GM23338 (cell line): ENCODE measurements at regions not wholly inside any gene's neighbourhood (a gene's known extent, or its start where the extent isn't known, plus 50 kb on each side); places are given as distances from the start of the nearest gene placed in this dataset.

Experiments used
- ATAC-seq: fragments of 200-7000 bp; cut with Tn5 transposase; 3 replicates; pipeline ENCODE4 v1.9.1; 2020
- DNase-seq: peaks from one replicate; pipeline ENCODE4 v3.0.0-alpha.2; 2015; ENCODE audit warnings: low spot score
- H2AFZ ChIP-seq: fragments of 200-600 bp; sonication (generic); 2 replicates; pipeline ENCODE4 v1.8.0; 2016; ENCODE audit warnings: antibody characterized with exemption, mild to moderate bottlenecking, moderate library complexity
- H3F3A ChIP-seq: fragments of 200-600 bp; sonication (generic); replicated peaks from 2 replicates; pipeline ENCODE4 v1.8.0; 2017; ENCODE audit warnings: antibody characterized with exemption, mixed run types, low read depth
- H3K27ac ChIP-seq: fragments of 200-600 bp; sonication (generic); 2 replicates; pipeline ENCODE4 v1.6.1; 2016; ENCODE audit warnings: low read depth
- H3K27me3 ChIP-seq: fragments of 200-600 bp; sonication (generic); 2 replicates; pipeline ENCODE4 v1.8.0; 2016; ENCODE audit warnings: mild to moderate bottlenecking, mixed run types, moderate library complexity; ENCODE audit not compliant: insufficient read depth
- H3K36me3 ChIP-seq: fragments of 200-600 bp; sonication (generic); 2 replicates; pipeline ENCODE4 v1.8.0; 2016; ENCODE audit warnings: mild to moderate bottlenecking; ENCODE audit not compliant: insufficient read depth
- H3K4me1 ChIP-seq: fragments of 200-600 bp; sonication (generic); 2 replicates; pipeline ENCODE4 v1.8.0; 2016; ENCODE audit warnings: mild to moderate bottlenecking, moderate library complexity; ENCODE audit not compliant: insufficient read depth
- H3K4me2 ChIP-seq: fragments of 200-600 bp; sonication (generic); 2 replicates; pipeline ENCODE4 v1.7.1; 2017; ENCODE audit warnings: mixed run types
- H3K4me3 ChIP-seq: fragments of 200-600 bp; sonication (generic); 2 replicates; pipeline ENCODE4 v1.6.1; 2016; ENCODE audit warnings: mixed run types
- H3K79me2 ChIP-seq: fragments of 200-600 bp; sonication (generic); replicated peaks from 2 replicates; pipeline ENCODE4 v1.8.0; 2017; ENCODE audit warnings: mild to moderate bottlenecking; ENCODE audit not compliant: insufficient read depth
- H3K9me2 ChIP-seq: fragments of 200-600 bp; sonication (generic); 2 replicates; pipeline ENCODE4 v1.8.0; 2017; ENCODE audit not compliant: insufficient read depth
- H4K20me1 ChIP-seq: fragments of 200-600 bp; sonication (generic); replicated peaks from 2 replicates; pipeline ENCODE4 v1.8.0; 2017; ENCODE audit warnings: mild to moderate bottlenecking; ENCODE audit not compliant: insufficient read depth
- H3K27ac Mint-ChIP-seq: 2 replicates; pipeline ENCODE4 v1.8.0; 2020; ENCODE audit warnings: inconsistent platforms, mild to moderate bottlenecking, moderate library complexity, mixed read lengths
- H3K27me3 Mint-ChIP-seq: 3 replicates; pipeline ENCODE4 v1.8.0; 2022; ENCODE audit warnings: low read depth, mild to moderate bottlenecking, moderate library complexity, mixed read lengths, inconsistent platforms; ENCODE audit not compliant: insufficient read depth, poor library complexity
- H3K36me3 Mint-ChIP-seq: 3 replicates; pipeline ENCODE4 v1.8.0; 2021; ENCODE audit warnings: low read depth, mild to moderate bottlenecking, inconsistent platforms, moderate library complexity, mixed read lengths
- H3K4me1 Mint-ChIP-seq: 3 replicates; pipeline ENCODE4 v1.8.0; 2020; ENCODE audit warnings: mild to moderate bottlenecking, inconsistent platforms, mixed read lengths
- H3K4me3 Mint-ChIP-seq: 3 replicates; pipeline ENCODE4 v1.8.0; 2021; ENCODE audit warnings: moderate library complexity, mild to moderate bottlenecking, inconsistent platforms, mixed read lengths
- H3K9me3 Mint-ChIP-seq: 3 replicates; pipeline ENCODE4 v1.8.0; 2020; ENCODE audit warnings: moderate library complexity, mild to moderate bottlenecking, inconsistent platforms, mixed read lengths
- CREB1 ChIP-seq: fragments of 250-450 bp; sonication (Bioruptor Pico); IDR thresholded peaks from 2 replicates; pipeline ENCODE4 v1.5.0; 2020; ENCODE audit warnings: low read depth, mild to moderate bottlenecking, moderate library complexity
- CTCF ChIP-seq, 2 experiments: fragments of 200-600 bp in 1 of 2; sonication (generic) in 1 of 2; conservative IDR thresholded peaks; 2 replicates each; pipeline versions ENCODE4 v1.5.1 to v1.6.1; 2016 to 2017; ENCODE audit warnings: antibody characterized with exemption in 2 of 2, low read depth in 2 of 2, mild to moderate bottlenecking in 2 of 2, moderate library complexity in 1 of 2
- ETS1 ChIP-seq: IDR thresholded peaks from 2 replicates; pipeline ENCODE4 v1.6.1; 2016; ENCODE audit warnings: antibody characterized with exemption
- EZH2 ChIP-seq: fragments of 200-600 bp; sonication (generic); IDR thresholded peaks from one replicate; pipeline ENCODE4 v1.8.0; 2017; ENCODE audit warnings: antibody characterized with exemption, mild to moderate bottlenecking, low read depth; ENCODE audit not compliant: unreplicated experiment
- EZH2phosphoT487 ChIP-seq: fragments of 200-600 bp; sonication (generic); IDR thresholded peaks from one replicate; pipeline ENCODE4 v1.8.1; 2018; ENCODE audit warnings: antibody characterized with exemption; ENCODE audit not compliant: unreplicated experiment
- JUNB ChIP-seq: IDR thresholded peaks from one replicate; pipeline ENCODE4 v1.6.1; 2016; ENCODE audit warnings: antibody characterized with exemption; ENCODE audit not compliant: unreplicated experiment
- NANOG ChIP-seq: IDR thresholded peaks from 2 replicates; pipeline ENCODE4 v1.6.1; 2016; ENCODE audit warnings: antibody characterized with exemption, borderline replicate concordance
- POLR2AphosphoS5 ChIP-seq: IDR thresholded peaks from 2 replicates; pipeline ENCODE4 v1.6.1; 2016; ENCODE audit warnings: antibody characterized with exemption, low read depth
- STAT1 ChIP-seq: IDR thresholded peaks from one replicate; pipeline ENCODE4 v1.6.1; 2016; ENCODE audit warnings: antibody characterized with exemption; ENCODE audit not compliant: unreplicated experiment
- ZNF114 ChIP-seq: fragments of 250-450 bp; sonication (Bioruptor Pico); IDR thresholded peaks from 2 replicates; pipeline ENCODE4 v1.5.0; 2020; ENCODE audit warnings: mild to moderate bottlenecking, moderate library complexity
- ZNF331 ChIP-seq: fragments of 250-450 bp; sonication (Bioruptor Pico); IDR thresholded peaks from 2 replicates; pipeline ENCODE4 v1.5.0; 2020; ENCODE audit warnings: low read depth, mild to moderate bottlenecking, moderate library complexity
- TF ChIP-seq, protein P1 (sequence below): IDR thresholded peaks from one replicate; pipeline ENCODE4 v1.6.1; 2018; ENCODE audit warnings: antibody characterized with exemption; ENCODE audit not compliant: unreplicated experiment
- TF ChIP-seq, protein P2 (sequence below): fragments of 250-450 bp; sonication (Bioruptor Pico); IDR thresholded peaks from 2 replicates; pipeline ENCODE4 v1.5.0; 2020; ENCODE audit warnings: mild to moderate bottlenecking, moderate library complexity

DNA sequence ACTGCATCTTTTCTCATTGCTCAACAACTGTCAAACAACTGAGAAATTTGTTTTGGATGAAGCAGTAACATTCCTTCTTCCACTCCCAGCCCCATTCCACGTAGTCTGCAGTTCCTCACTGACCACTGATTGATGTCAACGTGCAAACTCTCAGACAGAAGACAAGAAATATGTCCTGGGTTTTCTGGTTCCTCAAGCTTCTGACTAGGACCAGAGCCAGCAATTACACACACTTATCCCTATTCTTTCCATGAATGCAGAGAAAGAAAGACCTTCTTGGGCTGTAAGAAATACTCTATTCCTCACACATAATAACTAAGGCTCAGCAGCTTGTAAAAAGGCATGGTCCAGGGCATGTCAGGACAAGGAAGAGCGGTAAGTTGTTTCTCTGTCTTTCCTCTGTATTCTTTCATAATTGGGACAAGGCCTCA lies 790.1 kb upstream of the SLC35B3 start:
- no peak overlapping the region for H3K4me2 ChIP-seq
- Mint-ChIP-seq H3K4me3 (no peak overlapping the region), H3K27me3 (peaks cover 2% of the 10 kb centered on the region), H3K4me1 (no peaks in the 10 kb centered on the region), H3K36me3 (no peaks in the 10 kb centered on the region), H3K27ac (no peak overlapping the region), H3K9me3 (no peaks in the 10 kb centered on the region; the same call in 1 of the 3 replicates)
- no peak for ATAC-seq
- TF ChIP-seq CTCF (conservative IDR thresholded peaks at IDR 0.05; ENCODE audit: low read depth in 2 of 2) (no peak), ETS1 (no peak), JUNB (no peak), ZNF331 (no peak), CREB1 (CRISPR knock-in tag) (no peak), STAT1 (no peak), NANOG (no peak), ZNF114 (CRISPR knock-in tag) (no peak), EZH2phosphoT487 (no peak), POLR2AphosphoS5 (no peak), EZH2 (no peak)
- TF ChIP-seq, protein P1, sequence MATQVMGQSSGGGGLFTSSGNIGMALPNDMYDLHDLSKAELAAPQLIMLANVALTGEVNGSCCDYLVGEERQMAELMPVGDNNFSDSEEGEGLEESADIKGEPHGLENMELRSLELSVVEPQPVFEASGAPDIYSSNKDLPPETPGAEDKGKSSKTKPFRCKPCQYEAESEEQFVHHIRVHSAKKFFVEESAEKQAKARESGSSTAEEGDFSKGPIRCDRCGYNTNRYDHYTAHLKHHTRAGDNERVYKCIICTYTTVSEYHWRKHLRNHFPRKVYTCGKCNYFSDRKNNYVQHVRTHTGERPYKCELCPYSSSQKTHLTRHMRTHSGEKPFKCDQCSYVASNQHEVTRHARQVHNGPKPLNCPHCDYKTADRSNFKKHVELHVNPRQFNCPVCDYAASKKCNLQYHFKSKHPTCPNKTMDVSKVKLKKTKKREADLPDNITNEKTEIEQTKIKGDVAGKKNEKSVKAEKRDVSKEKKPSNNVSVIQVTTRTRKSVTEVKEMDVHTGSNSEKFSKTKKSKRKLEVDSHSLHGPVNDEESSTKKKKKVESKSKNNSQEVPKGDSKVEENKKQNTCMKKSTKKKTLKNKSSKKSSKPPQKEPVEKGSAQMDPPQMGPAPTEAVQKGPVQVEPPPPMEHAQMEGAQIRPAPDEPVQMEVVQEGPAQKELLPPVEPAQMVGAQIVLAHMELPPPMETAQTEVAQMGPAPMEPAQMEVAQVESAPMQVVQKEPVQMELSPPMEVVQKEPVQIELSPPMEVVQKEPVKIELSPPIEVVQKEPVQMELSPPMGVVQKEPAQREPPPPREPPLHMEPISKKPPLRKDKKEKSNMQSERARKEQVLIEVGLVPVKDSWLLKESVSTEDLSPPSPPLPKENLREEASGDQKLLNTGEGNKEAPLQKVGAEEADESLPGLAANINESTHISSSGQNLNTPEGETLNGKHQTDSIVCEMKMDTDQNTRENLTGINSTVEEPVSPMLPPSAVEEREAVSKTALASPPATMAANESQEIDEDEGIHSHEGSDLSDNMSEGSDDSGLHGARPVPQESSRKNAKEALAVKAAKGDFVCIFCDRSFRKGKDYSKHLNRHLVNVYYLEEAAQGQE: no peak
- TF ChIP-seq, protein P2, sequence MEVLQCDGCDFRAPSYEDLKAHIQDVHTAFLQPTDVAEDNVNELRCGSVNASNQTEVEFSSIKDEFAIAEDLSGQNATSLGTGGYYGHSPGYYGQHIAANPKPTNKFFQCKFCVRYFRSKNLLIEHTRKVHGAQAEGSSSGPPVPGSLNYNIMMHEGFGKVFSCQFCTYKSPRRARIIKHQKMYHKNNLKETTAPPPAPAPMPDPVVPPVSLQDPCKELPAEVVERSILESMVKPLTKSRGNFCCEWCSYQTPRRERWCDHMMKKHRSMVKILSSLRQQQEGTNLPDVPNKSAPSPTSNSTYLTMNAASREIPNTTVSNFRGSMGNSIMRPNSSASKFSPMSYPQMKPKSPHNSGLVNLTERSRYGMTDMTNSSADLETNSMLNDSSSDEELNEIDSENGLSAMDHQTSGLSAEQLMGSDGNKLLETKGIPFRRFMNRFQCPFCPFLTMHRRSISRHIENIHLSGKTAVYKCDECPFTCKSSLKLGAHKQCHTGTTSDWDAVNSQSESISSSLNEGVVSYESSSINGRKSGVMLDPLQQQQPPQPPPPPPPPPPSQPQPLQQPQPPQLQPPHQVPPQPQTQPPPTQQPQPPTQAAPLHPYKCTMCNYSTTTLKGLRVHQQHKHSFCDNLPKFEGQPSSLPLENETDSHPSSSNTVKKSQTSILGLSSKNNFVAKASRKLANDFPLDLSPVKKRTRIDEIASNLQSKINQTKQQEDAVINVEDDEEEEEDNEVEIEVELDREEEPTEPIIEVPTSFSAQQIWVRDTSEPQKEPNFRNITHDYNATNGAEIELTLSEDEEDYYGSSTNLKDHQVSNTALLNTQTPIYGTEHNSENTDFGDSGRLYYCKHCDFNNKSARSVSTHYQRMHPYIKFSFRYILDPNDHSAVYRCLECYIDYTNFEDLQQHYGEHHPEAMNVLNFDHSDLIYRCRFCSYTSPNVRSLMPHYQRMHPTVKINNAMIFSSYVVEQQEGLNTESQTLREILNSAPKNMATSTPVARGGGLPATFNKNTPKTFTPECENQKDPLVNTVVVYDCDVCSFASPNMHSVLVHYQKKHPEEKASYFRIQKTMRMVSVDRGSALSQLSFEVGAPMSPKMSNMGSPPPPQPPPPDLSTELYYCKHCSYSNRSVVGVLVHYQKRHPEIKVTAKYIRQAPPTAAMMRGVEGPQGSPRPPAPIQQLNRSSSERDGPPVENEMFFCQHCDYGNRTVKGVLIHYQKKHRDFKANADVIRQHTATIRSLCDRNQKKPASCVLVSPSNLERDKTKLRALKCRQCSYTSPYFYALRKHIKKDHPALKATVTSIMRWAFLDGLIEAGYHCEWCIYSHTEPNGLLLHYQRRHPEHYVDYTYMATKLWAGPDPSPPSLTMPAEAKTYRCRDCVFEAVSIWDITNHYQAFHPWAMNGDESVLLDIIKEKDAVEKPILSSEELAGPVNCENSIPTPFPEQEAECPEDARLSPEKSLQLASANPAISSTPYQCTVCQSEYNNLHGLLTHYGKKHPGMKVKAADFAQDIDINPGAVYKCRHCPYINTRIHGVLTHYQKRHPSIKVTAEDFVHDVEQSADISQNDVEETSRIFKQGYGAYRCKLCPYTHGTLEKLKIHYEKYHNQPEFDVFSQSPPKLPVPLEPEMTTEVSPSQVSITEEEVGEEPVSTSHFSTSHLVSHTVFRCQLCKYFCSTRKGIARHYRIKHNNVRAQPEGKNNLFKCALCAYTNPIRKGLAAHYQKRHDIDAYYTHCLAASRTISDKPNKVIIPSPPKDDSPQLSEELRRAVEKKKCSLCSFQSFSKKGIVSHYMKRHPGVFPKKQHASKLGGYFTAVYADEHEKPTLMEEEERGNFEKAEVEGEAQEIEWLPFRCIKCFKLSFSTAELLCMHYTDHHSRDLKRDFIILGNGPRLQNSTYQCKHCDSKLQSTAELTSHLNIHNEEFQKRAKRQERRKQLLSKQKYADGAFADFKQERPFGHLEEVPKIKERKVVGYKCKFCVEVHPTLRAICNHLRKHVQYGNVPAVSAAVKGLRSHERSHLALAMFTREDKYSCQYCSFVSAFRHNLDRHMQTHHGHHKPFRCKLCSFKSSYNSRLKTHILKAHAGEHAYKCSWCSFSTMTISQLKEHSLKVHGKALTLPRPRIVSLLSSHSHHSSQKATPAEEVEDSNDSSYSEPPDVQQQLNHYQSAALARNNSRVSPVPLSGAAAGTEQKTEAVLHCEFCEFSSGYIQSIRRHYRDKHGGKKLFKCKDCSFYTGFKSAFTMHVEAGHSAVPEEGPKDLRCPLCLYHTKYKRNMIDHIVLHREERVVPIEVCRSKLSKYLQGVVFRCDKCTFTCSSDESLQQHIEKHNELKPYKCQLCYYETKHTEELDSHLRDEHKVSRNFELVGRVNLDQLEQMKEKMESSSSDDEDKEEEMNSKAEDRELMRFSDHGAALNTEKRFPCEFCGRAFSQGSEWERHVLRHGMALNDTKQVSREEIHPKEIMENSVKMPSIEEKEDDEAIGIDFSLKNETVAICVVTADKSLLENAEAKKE (CRISPR knock-in tag): no peak
- no peaks in the 10 kb centered on the region for H3K4me1 ChIP-seq
- H3K27me3 ChIP-seq: no peaks in the 10 kb centered on the region
- H3K9me2 ChIP-seq: no peaks in the 10 kb centered on the region; the same call in 1 of the 2 replicates
- no peak overlapping the region for H3K4me3 ChIP-seq
- DNase-seq: no peak
- no peaks in the 10 kb centered on the region for H4K20me1 ChIP-seq
- no peak overlapping the region for H2AFZ ChIP-seq
- no peaks in the 10 kb centered on the region for H3K36me3 ChIP-seq
- H3F3A ChIP-seq: no peaks in the 10 kb centered on the region
- H3K79me2 ChIP-seq: no peaks in the 10 kb centered on the region
- H3K27ac ChIP-seq: no peak overlapping the region
